A673 (cell line): ENCODE measurements at regions not wholly inside any gene's neighbourhood (a gene's known extent, or its start where the extent isn't known, plus 50 kb on each side); places are given as distances from the start of the nearest gene placed in this dataset.

ENCODE experiments used
- BruUV-seq: library from RNA; stranded (reverse); fragments of 400-500 nt; replicated peaks from 2 replicates; lab custom pipeline; 2021; lab: Mats Ljungman, UMichigan
- CTCF ChIA-PET: fragments of 300-600 bp; sonication (Branson Sonifier 250); formaldehyde crosslinking; loops from one replicate; lab custom pipeline; 2022; ENCODE audit warnings: antibody characterized with exemption; lab: Charles Lee
- POLR2A ChIA-PET: fragments of 300-600 bp; sonication (Branson Sonifier 250); formaldehyde crosslinking; loops from one replicate; lab custom pipeline; 2022; ENCODE audit warnings: antibody characterized with exemption; ENCODE audit not compliant: low non-redundant PET; lab: Charles Lee
- DNase-seq: peaks from one replicate; pipeline ENCODE4 v3.0.0-alpha.2; 2015; ENCODE audit warnings: low spot score
- H3K27ac ChIP-seq: fragments of 200-600 bp; sonication (generic); 2 replicates; pipeline ENCODE4 v1.5.1; 2016; ENCODE audit warnings: mixed run types, low read depth, mild to moderate bottlenecking, mixed read lengths, antibody characterized with exemption, low read length; ENCODE audit not compliant: poor library complexity, severe bottlenecking
- H3K27me3 ChIP-seq: fragments of 200-600 bp; sonication (generic); replicated peaks from 2 replicates; pipeline ENCODE4 v1.6.1; 2017; ENCODE audit warnings: mixed run types, low read depth, mild to moderate bottlenecking, mixed read lengths, antibody characterized with exemption, low read length; ENCODE audit not compliant: insufficient read depth, poor library complexity
- H3K36me3 ChIP-seq: fragments of 200-600 bp; sonication (generic); 2 replicates; pipeline ENCODE4 v1.6.1; 2016; ENCODE audit warnings: mixed run types, mild to moderate bottlenecking, mixed read lengths, antibody characterized with exemption, low read length; ENCODE audit not compliant: insufficient read depth, poor library complexity, severe bottlenecking
- H3K4me1 ChIP-seq: fragments of 200-600 bp; sonication (generic); 2 replicates; pipeline ENCODE4 v1.6.1; 2017; ENCODE audit warnings: mixed run types, mild to moderate bottlenecking, mixed read lengths, antibody characterized with exemption, low read length; ENCODE audit not compliant: insufficient read depth, poor library complexity, severe bottlenecking
- H3K4me3 ChIP-seq: fragments of 200-600 bp; sonication (generic); 2 replicates; pipeline ENCODE4 v1.5.1; 2016; ENCODE audit warnings: low read depth, mixed run types, mild to moderate bottlenecking, mixed read lengths, low read length; ENCODE audit not compliant: poor library complexity, severe bottlenecking
- H3K9me3 ChIP-seq: fragments of 200-600 bp; sonication (generic); 2 replicates; pipeline ENCODE4 v1.6.1; 2016; ENCODE audit warnings: mixed run types, low read depth, mild to moderate bottlenecking, mixed read lengths, antibody characterized with exemption, low read length; ENCODE audit not compliant: poor library complexity, severe bottlenecking
- EZH2 ChIP-seq: fragments of 200-600 bp; sonication (generic); IDR thresholded peaks from 2 replicates; pipeline ENCODE4 v1.6.1; 2017; ENCODE audit warnings: borderline replicate concordance, low read depth, mild to moderate bottlenecking, mixed read lengths, antibody characterized with exemption, low read length; ENCODE audit not compliant: poor library complexity, severe bottlenecking
- intact Hi-C: fragments of 100-400 bp; cut with micrococcal nuclease; formaldehyde crosslinking; loops from one replicate; pipeline ENCODE4 v1.10.0; 2022; ENCODE audit not compliant: unreplicated experiment
- TF ChIP-seq, protein P1 (sequence below): fragments of 300-800, 200-600 bp; sonication (generic); conservative IDR thresholded peaks from 2 replicates; pipeline ENCODE4 v1.5.1; 2017; ENCODE audit warnings: low read depth, mild to moderate bottlenecking, antibody characterized with exemption, low read length, moderate library complexity, mixed read lengths

GRCh38 chr16:77610496-77610895 is 111.8 kb upstream of the NUDT7 start:
- ChIA-PET POLR2A (no interaction called here), CTCF (no interaction called here)
- intact Hi-C loops = no loop called here
- Histone ChIP-seq H3K4me1 (no peaks in the 10 kb centered on the region), H3K36me3 (no peaks in the 10 kb centered on the region), H3K4me3 (no peak overlapping the region), H3K27ac (no peak overlapping the region), H3K27me3 (no peaks in the 10 kb centered on the region), H3K9me3 (no peaks in the 10 kb centered on the region)
- BruUV-seq = no TSS peak
- TF ChIP-seq, protein P1, sequence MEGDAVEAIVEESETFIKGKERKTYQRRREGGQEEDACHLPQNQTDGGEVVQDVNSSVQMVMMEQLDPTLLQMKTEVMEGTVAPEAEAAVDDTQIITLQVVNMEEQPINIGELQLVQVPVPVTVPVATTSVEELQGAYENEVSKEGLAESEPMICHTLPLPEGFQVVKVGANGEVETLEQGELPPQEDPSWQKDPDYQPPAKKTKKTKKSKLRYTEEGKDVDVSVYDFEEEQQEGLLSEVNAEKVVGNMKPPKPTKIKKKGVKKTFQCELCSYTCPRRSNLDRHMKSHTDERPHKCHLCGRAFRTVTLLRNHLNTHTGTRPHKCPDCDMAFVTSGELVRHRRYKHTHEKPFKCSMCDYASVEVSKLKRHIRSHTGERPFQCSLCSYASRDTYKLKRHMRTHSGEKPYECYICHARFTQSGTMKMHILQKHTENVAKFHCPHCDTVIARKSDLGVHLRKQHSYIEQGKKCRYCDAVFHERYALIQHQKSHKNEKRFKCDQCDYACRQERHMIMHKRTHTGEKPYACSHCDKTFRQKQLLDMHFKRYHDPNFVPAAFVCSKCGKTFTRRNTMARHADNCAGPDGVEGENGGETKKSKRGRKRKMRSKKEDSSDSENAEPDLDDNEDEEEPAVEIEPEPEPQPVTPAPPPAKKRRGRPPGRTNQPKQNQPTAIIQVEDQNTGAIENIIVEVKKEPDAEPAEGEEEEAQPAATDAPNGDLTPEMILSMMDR = no peak
- TF ChIP-seq EZH2 = no peak
- DNase-seq = no peak

DNA sequence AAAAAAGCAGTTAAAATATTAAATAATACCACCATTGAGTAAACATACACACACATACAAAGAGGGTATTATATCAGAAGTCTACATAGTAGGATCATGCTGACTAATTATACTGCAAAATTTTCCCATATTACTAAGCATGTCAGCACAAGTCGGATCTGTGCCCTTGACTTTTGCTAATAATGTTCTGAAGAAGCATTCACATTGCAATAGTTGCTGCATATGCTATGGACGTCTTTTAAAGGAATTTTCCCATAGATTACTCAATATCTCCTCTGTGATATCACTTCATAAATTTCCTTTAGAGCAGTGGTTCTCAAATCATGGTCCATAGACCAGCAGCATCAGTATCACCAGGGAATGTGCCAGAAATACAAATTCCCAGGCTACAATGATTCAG is 110.9 kb upstream of the NUDT7 start:
- Histone ChIP-seq H3K27me3 (no peaks in the 10 kb centered on the region), H3K27ac (no peak overlapping the region), H3K4me1 (no peaks in the 10 kb centered on the region), H3K4me3 (no peak overlapping the region), H3K9me3 (no peaks in the 10 kb centered on the region), H3K36me3 (no peaks in the 10 kb centered on the region)
- no peak for DNase-seq
- intact Hi-C loops = no loop called here
- BruUV-seq = no TSS peak
- POLR2A ChIA-PET = no interaction called here
- CTCF ChIA-PET = no interaction called here
- TF ChIP-seq EZH2 = no peak
- TF ChIP-seq, protein P1 = no peak

DNA sequence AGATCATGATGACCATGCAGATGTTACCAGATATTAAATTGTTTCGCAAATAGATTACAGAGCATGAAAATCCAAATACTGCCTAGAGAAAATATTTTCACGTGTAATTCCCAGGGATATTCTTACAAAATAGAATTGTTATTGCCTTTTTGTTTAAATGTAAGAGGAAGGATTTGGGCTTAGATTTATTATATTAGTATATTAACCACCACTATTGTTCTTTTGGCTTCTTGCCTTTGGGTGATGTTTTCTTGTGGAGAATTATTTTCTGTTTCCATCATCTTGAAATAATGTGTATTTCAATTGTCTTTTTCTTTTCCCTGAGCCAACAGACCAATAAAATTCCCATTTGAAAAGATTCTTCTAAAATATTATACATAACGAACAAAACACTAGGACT is 109.7 kb upstream of the NUDT7 start:
- H3K4me1 ChIP-seq = no peaks in the 10 kb centered on the region
- DNase-seq = no peak
- no peaks in the 10 kb centered on the region for H3K9me3 ChIP-seq
- H3K4me3 ChIP-seq = no peak overlapping the region
- no TSS peak for BruUV-seq
- peaks cover 9% of the 10 kb centered on the region for H3K27me3 ChIP-seq
- no peaks in the 10 kb centered on the region for H3K36me3 ChIP-seq
- ChIA-PET POLR2A (no interaction called here), CTCF (no interaction called here)
- intact Hi-C loops = no loop called here
- TF ChIP-seq, protein P1 = no peak
- no peak for TF ChIP-seq EZH2
- H3K27ac ChIP-seq = no peak overlapping the region
